ENCODE measurements at regions not wholly inside any gene's neighbourhood (a gene's known extent, or its start where the extent isn't known, plus 50 kb on each side); places are given as distances from the start of the nearest gene placed in this dataset.

GRCh38 chr12:126396536-126396935 is 1331.3 kb downstream of the AACS start:
- TF ChIP-seq, protein P1, sequence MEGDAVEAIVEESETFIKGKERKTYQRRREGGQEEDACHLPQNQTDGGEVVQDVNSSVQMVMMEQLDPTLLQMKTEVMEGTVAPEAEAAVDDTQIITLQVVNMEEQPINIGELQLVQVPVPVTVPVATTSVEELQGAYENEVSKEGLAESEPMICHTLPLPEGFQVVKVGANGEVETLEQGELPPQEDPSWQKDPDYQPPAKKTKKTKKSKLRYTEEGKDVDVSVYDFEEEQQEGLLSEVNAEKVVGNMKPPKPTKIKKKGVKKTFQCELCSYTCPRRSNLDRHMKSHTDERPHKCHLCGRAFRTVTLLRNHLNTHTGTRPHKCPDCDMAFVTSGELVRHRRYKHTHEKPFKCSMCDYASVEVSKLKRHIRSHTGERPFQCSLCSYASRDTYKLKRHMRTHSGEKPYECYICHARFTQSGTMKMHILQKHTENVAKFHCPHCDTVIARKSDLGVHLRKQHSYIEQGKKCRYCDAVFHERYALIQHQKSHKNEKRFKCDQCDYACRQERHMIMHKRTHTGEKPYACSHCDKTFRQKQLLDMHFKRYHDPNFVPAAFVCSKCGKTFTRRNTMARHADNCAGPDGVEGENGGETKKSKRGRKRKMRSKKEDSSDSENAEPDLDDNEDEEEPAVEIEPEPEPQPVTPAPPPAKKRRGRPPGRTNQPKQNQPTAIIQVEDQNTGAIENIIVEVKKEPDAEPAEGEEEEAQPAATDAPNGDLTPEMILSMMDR (IDR thresholded peaks at IDR 0.05), result no peak
- no peak for TF ChIP-seq POLR2A (IDR thresholded peaks at IDR 0.05)
